HUES64 (cell line): ENCODE measurements at regions not wholly inside any gene's neighbourhood (a gene's known extent, or its start where the extent isn't known, plus 50 kb on each side); places are given as distances from the start of the nearest gene placed in this dataset.

Experiments
- H3K27ac ChIP-seq: 2 replicates; pipeline ENCODE4 v1.7.0; 2013; ENCODE audit warnings: low read depth, low read length, inconsistent platforms
- H3K27me3 ChIP-seq: 2 replicates; pipeline ENCODE4 v1.6.1; 2013; ENCODE audit warnings: mild to moderate bottlenecking, low read length; ENCODE audit not compliant: insufficient read depth
- H3K36me3 ChIP-seq: 2 replicates; pipeline ENCODE4 v1.6.1; 2013; ENCODE audit warnings: mild to moderate bottlenecking, low read length; ENCODE audit not compliant: insufficient read depth
- H3K4me1 ChIP-seq: 2 replicates; pipeline ENCODE4 v1.6.1; 2013; ENCODE audit warnings: mild to moderate bottlenecking, low read length, moderate library complexity; ENCODE audit not compliant: insufficient read depth
- H3K4me3 ChIP-seq: 2 replicates; pipeline ENCODE4 v1.5.1; 2013; ENCODE audit warnings: mild to moderate bottlenecking, low read length, moderate library complexity
- H3K9ac ChIP-seq: 2 replicates; pipeline ENCODE4 v1.6.1; 2013; ENCODE audit warnings: mild to moderate bottlenecking, low read depth, low read length
- H3K9me3 ChIP-seq: 2 replicates; pipeline ENCODE4 v1.6.1; 2013; ENCODE audit warnings: low read depth, low read length; ENCODE audit not compliant: insufficient read depth
- WGBS: fragments of 150-250, 120-280 bp; methylation state at CpG from one replicate; pipeline ENCODE4 v1.1.7; 2013; ENCODE audit warnings: missing lambda C conversion rate; 5-methylcytosine and 5-hydroxymethylcytosine counted together

DNA sequence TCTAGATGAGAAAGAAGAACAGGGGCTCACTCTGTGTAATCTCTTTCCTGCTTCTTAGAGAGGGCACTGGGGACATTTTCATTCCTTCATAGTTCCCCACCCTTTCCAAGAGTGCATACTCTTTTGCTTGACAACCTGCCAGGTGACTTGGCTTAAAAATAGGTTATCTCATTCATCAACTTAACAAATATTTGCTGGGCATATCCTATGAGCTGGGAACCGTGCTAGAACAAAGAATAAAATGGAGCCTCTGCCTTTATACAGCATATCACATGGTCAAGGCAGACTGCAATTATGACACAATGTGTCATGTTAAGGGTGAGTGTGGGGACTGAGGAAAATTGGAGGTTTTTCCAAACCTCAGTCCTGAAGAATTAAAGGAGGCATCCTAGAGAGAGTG is 209.8 kb upstream of the FOXA2 start:
- no peak overlapping the region for H3K9ac ChIP-seq

GRCh38 chr20:22795433-22795832 is 211.1 kb upstream of the FOXA2 start:
- 79% methylated on average over 5 of the region's 5 CpGs for WGBS
- H3K9me3 ChIP-seq: no peaks in the 10 kb centered on the region
- H3K36me3 ChIP-seq: no peaks in the 10 kb centered on the region
- no peak overlapping the region for H3K4me3 ChIP-seq
- peaks cover 11% of the 10 kb centered on the region for H3K4me1 ChIP-seq
- H3K9ac ChIP-seq: no peak overlapping the region; the same call in 1 of the 2 replicates
- H3K27me3 ChIP-seq: no peaks in the 10 kb centered on the region
- no peak overlapping the region for H3K27ac ChIP-seq

More for the DNA sequence above, 209.8 kb upstream of the FOXA2 start:
- H3K4me3 ChIP-seq: no peak overlapping the region
- H3K27ac ChIP-seq: no peak overlapping the region
- WGBS: 92% methylated on average over 1 of the region's 1 CpG
- H3K9me3 ChIP-seq: no peaks in the 10 kb centered on the region
- peaks cover 10% of the 10 kb centered on the region for H3K4me1 ChIP-seq
- no peaks in the 10 kb centered on the region for H3K27me3 ChIP-seq
- no peaks in the 10 kb centered on the region for H3K36me3 ChIP-seq

GRCh38 chr20:22795871-22796270 is 211.5 kb upstream of the FOXA2 start:
- no peaks in the 10 kb centered on the region for H3K36me3 ChIP-seq
- H3K27ac ChIP-seq: no peak overlapping the region
- H3K4me1 ChIP-seq: peaks cover 16% of the 10 kb centered on the region
- no peak overlapping the region; the same call in 1 of the 2 replicates for H3K9ac ChIP-seq
- H3K4me3 ChIP-seq: no peak overlapping the region
- WGBS: 74% methylated on average over 4 of the region's 4 CpGs
- H3K9me3 ChIP-seq: no peaks in the 10 kb centered on the region
- H3K27me3 ChIP-seq: no peaks in the 10 kb centered on the region

DNA sequence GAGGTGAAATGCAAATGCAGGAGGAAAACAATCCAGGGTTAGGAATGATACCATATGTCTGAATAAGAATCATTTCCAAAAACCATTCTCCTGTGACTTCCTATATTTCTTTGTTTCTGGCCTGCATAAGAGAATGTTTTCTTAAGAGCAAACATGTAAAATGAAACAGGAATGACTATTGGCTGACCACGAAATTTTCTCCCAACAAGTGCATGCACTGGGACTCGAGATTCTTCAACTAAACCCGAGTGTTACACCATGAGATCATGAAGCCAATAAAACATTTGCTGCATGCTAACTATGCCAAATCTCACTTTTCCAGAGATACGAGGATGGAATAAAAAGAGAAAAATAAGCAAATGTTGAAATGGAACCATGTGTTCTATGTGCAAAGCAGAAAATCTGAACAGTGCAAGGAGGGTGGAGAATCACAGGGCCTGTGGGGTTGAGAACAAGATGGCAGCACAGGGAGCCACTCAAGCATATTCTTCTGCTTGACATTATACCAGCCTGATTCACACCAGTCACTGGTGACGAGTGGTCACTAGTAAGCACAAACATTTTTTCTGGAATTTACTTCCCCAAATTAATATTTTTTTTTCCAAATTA is 212.2 kb upstream of the FOXA2 start:
- no peaks in the 10 kb centered on the region for H3K27me3 ChIP-seq
- H3K27ac ChIP-seq: no peak overlapping the region
- no peaks in the 10 kb centered on the region for H3K36me3 ChIP-seq
- no peaks in the 10 kb centered on the region for H3K9me3 ChIP-seq
- 97% methylated on average over 5 of the region's 5 CpGs for WGBS
- no peak overlapping the region for H3K9ac ChIP-seq
- H3K4me1 ChIP-seq: peaks cover 23% of the 10 kb centered on the region
- H3K4me3 ChIP-seq: no peak overlapping the region

- no peaks in the 10 kb centered on the region for H3K27me3 ChIP-seq
- H3K9ac ChIP-seq: no peak overlapping the region
- H3K27ac ChIP-seq: no peak overlapping the region
- H3K36me3 ChIP-seq: no peaks in the 10 kb centered on the region
- no peaks in the 10 kb centered on the region for H3K9me3 ChIP-seq
- WGBS: 92% methylated on average over 1 of the region's 3 CpGs
- peaks cover 25% of the 10 kb centered on the region for H3K4me1 ChIP-seq
- no peak overlapping the region for H3K4me3 ChIP-seq
Observed at GRCh38 chr20:22797103-22797502, 212.7 kb upstream of the FOXA2 start.

DNA sequence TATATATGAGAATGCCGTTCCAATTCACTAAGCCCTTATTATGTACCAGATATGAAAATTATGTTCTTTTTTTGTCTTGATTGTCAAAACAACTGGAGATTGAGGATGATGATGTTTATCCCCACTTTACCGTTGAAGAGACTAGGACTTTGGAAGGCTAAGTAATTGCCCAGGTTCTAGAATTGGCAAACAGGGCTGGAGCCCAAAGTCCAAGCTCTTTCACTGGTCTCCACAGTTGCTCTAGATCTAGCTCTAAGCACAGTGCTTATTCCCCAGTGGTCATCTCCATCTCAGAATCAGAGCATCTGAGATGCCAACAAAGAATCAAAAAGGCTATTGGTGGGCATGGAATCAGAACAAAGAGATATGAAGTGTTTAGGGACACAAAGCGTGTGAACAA is 215.3 kb upstream of the FOXA2 start:
- Histone ChIP-seq H3K27me3 (no peaks in the 10 kb centered on the region), H3K9ac (no peak overlapping the region), H3K9me3 (no peaks in the 10 kb centered on the region), H3K27ac (no peak overlapping the region), H3K36me3 (no peaks in the 10 kb centered on the region), H3K4me3 (no peak overlapping the region), H3K4me1 (peaks cover 25% of the 10 kb centered on the region)
- WGBS: 94% methylated on average over 3 of the region's 3 CpGs

GRCh38 chr20:22800129-22800528 is 215.8 kb upstream of the FOXA2 start:
- Histone ChIP-seq H3K27me3 (no peaks in the 10 kb centered on the region), H3K9ac (no peak overlapping the region), H3K36me3 (no peaks in the 10 kb centered on the region), H3K27ac (no peak overlapping the region), H3K4me3 (no peak overlapping the region), H3K4me1 (peaks cover 25% of the 10 kb centered on the region), H3K9me3 (no peaks in the 10 kb centered on the region)
- 100% methylated on average over 1 of the region's 1 CpG for WGBS

- Histone ChIP-seq H3K36me3 (no peaks in the 10 kb centered on the region), H3K4me1 (peaks cover 14% of the 10 kb centered on the region; the same call in 1 of the 2 replicates), H3K9me3 (no peaks in the 10 kb centered on the region), H3K27me3 (no peaks in the 10 kb centered on the region), H3K27ac (no peak overlapping the region), H3K4me3 (no peak overlapping the region), H3K9ac (no peak overlapping the region)
- WGBS: 92% methylated on average over 4 of the region's 4 CpGs
Observed at GRCh38 chr20:22801528-22801927, 217.2 kb upstream of the FOXA2 start.

DNA sequence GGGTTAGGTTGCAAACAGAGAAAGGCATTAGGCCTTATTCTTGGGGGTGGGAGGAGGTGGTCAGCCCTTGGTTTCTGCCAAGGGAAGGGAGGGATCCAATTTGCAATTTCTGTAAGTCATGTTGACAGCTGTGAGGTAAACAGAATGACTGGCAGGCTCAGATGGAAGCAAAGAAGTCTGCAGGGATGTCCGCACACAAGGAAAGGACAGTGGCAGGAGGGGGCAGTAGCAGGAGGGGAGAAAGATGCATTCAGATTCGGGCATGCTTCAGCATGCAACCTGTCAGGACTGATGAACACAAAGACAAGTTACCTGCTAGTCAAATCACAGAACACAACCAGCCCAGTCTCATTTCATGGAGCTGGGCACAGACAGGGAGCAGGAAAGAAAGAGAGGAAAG is 217.9 kb upstream of the FOXA2 start:
- Histone ChIP-seq H3K27me3 (no peaks in the 10 kb centered on the region), H3K4me3 (no peak overlapping the region), H3K9ac (no peak overlapping the region), H3K4me1 (peaks cover 14% of the 10 kb centered on the region; the same call in 1 of the 2 replicates), H3K36me3 (no peaks in the 10 kb centered on the region), H3K27ac (no peak overlapping the region), H3K9me3 (no peaks in the 10 kb centered on the region)
- WGBS: 78% methylated on average over 2 of the region's 2 CpGs

GRCh38 chr20:22805219-22805618 is 220.8 kb upstream of the FOXA2 start:
- Histone ChIP-seq H3K9ac (no peak overlapping the region), H3K27ac (no peak overlapping the region), H3K27me3 (no peaks in the 10 kb centered on the region), H3K4me3 (no peak overlapping the region), H3K36me3 (no peaks in the 10 kb centered on the region), H3K9me3 (no peaks in the 10 kb centered on the region), H3K4me1 (peaks cover 14% of the 10 kb centered on the region; the same call in 1 of the 2 replicates)
- 75% methylated on average over 4 of the region's 4 CpGs for WGBS

DNA sequence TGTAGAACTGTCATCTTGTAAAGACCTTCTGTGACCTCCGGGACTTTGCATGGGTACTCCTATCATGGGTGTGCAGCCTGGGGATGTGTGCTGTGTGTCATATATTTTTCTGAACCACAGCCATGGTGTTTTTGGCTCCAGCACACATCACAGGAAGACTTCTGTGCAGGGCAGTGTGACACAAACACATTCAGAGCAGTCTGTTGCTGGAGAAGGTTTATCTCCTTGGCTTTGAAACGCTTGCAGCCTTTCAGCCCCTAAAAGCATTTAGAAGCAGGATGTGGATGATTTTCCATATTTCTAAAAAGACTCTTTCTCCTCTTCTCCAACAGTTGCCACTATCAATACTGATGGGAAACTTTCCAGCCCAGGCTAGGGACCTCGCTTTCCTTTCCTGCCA is 221.6 kb upstream of the FOXA2 start:
- Histone ChIP-seq H3K4me1 (peaks cover 8% of the 10 kb centered on the region; the same call in 1 of the 2 replicates), H3K27ac (no peak overlapping the region), H3K27me3 (no peaks in the 10 kb centered on the region), H3K9me3 (no peaks in the 10 kb centered on the region), H3K4me3 (no peak overlapping the region), H3K9ac (no peak overlapping the region), H3K36me3 (no peaks in the 10 kb centered on the region)
- WGBS: 89% methylated on average over 3 of the region's 3 CpGs

DNA sequence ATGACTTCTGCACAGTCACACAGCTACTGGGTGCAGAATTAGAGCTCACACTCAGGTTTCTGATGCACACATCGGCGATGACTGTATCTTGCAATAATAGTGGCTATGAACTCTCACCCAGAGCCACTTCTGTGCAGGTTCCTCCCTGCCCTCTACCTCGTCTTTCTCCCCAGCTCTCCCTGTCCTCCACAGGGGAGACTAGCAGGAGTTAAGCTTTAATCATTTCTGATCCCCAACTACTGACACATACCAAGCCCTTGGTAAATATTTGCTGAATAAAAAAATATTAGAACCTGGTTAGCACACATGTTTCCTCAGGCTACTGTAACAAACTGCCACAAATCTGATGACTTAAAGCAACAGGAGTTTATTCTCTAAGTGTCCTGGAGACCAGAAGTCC is 222.7 kb upstream of the FOXA2 start:
- WGBS: 91% methylated on average over 3 of the region's 3 CpGs
- Histone ChIP-seq H3K9me3 (no peaks in the 10 kb centered on the region), H3K36me3 (no peaks in the 10 kb centered on the region), H3K4me3 (no peak overlapping the region), H3K9ac (no peak overlapping the region), H3K4me1 (no peaks in the 10 kb centered on the region), H3K27ac (no peak overlapping the region), H3K27me3 (no peaks in the 10 kb centered on the region)
